ENCODE measurements at regions not wholly inside any gene's neighbourhood (a gene's known extent, or its start where the extent isn't known, plus 50 kb on each side); places are given as distances from the start of the nearest gene placed in this dataset.

DNA sequence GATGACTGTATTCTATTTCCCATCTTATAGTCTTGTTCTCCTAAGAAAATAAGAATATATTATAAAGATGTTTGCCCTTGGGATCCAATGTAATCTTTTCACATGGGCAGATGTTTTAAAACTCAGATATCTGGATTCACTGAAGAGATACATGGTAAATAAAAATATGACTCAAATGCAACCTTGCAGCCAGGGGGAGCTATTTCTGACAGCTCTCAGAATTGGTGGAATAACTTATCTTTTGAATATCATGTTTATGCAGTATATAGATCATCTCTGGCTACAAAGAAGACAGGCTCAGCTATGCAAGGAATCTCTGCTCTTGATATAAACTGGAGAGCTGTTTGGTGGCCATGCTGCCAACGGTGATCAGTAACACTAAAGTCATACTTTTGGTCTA lies 274.7 kb downstream of the GLUD2 start:
- TF ChIP-seq, protein P1, sequence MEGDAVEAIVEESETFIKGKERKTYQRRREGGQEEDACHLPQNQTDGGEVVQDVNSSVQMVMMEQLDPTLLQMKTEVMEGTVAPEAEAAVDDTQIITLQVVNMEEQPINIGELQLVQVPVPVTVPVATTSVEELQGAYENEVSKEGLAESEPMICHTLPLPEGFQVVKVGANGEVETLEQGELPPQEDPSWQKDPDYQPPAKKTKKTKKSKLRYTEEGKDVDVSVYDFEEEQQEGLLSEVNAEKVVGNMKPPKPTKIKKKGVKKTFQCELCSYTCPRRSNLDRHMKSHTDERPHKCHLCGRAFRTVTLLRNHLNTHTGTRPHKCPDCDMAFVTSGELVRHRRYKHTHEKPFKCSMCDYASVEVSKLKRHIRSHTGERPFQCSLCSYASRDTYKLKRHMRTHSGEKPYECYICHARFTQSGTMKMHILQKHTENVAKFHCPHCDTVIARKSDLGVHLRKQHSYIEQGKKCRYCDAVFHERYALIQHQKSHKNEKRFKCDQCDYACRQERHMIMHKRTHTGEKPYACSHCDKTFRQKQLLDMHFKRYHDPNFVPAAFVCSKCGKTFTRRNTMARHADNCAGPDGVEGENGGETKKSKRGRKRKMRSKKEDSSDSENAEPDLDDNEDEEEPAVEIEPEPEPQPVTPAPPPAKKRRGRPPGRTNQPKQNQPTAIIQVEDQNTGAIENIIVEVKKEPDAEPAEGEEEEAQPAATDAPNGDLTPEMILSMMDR (IDR thresholded peaks at IDR 0.05), result peak in 1 of 3 experiments; percentile 10
- TF ChIP-seq POLR2A (IDR thresholded peaks at IDR 0.05), result no peak

Measured in testis (tissue), 2 donors.